Panc1 (cell line): ENCODE measurements at regions not wholly inside any gene's neighbourhood (a gene's known extent, or its start where the extent isn't known, plus 50 kb on each side); places are given as distances from the start of the nearest gene placed in this dataset.

Experiments
- ATAC-seq: fragments of 200-7000 bp; cut with Tn5 transposase; 2 replicates; pipeline ENCODE4 v1.9.1; 2020; ENCODE audit warnings: mild to moderate bottlenecking, moderate library complexity
- BruUV-seq: library from RNA; stranded (reverse); fragments of 400-500 nt; replicated peaks from 2 replicates; lab custom pipeline; 2021; lab: Mats Ljungman, UMichigan
- CTCF ChIA-PET: fragments of 300-600 bp; sonication (Branson Sonifier 250); formaldehyde crosslinking; loops from one replicate; lab custom pipeline; 2022; ENCODE audit warnings: antibody characterized with exemption; lab: Charles Lee
- POLR2A ChIA-PET: fragments of 300-600 bp; sonication (Branson Sonifier 250); formaldehyde crosslinking; loops from one replicate; lab custom pipeline; 2022; ENCODE audit warnings: antibody characterized with exemption; lab: Charles Lee
- DNase-seq: peaks from one replicate; pipeline ENCODE4 v3.0.0-alpha.2; 2010; ENCODE audit warnings: low read depth, low spot score
- H3K27ac ChIP-seq: 2 replicates; pipeline ENCODE4 v1.5.1; 2011; ENCODE audit warnings: mild to moderate bottlenecking, low read length, inconsistent platforms
- H3K27me3 ChIP-seq: fragments of 200-500 bp; sonication (Bioruptor generic); 2 replicates; pipeline ENCODE4 v1.6.0; 2014; ENCODE audit warnings: low read length, inconsistent platforms; ENCODE audit not compliant: control insufficient read depth, insufficient read depth
- H3K36me3 ChIP-seq: fragments of 200-500 bp; sonication (Bioruptor generic); 2 replicates; pipeline ENCODE4 v1.5.1; 2014; ENCODE audit warnings: inconsistent platforms, mild to moderate bottlenecking, low read length, moderate library complexity; ENCODE audit not compliant: control insufficient read depth, insufficient read depth
- H3K4me1 ChIP-seq: 2 replicates; pipeline ENCODE4 v1.5.1; 2011; ENCODE audit warnings: inconsistent platforms, mild to moderate bottlenecking, low read length, moderate library complexity; ENCODE audit not compliant: control insufficient read depth, insufficient read depth
- H3K4me3 ChIP-seq, 2 experiments: 2 replicates each; pipeline ENCODE4 v1.5.1; 2011 to 2012; ENCODE audit warnings: low read depth in 2 of 2, low read length in 2 of 2, mild to moderate bottlenecking in 2 of 2, inconsistent platforms in 1 of 2, moderate library complexity in 1 of 2
- H3K9me3 ChIP-seq: fragments of 200-500 bp; sonication (Bioruptor generic); 2 replicates; pipeline ENCODE4 v1.5.1; 2014; ENCODE audit warnings: low read depth, mild to moderate bottlenecking, inconsistent platforms, low read length, moderate library complexity; ENCODE audit not compliant: control insufficient read depth, insufficient read depth
- POLR2AphosphoS5 ChIP-seq: IDR thresholded peaks from 2 replicates; pipeline ENCODE4 v1.6.1; 2012; ENCODE audit warnings: mild to moderate bottlenecking, low read depth, low read length, moderate library complexity
- SIN3A ChIP-seq: IDR thresholded peaks from 2 replicates; pipeline ENCODE4 v1.6.1; 2012; ENCODE audit warnings: low read depth, mild to moderate bottlenecking, low read length, moderate library complexity, borderline replicate concordance; ENCODE audit not compliant: insufficient read depth
- TCF7L2 ChIP-seq: IDR thresholded peaks from 2 replicates; pipeline ENCODE4 v1.6.1; 2011; ENCODE audit warnings: mild to moderate bottlenecking, low read depth, low read length, inconsistent platforms
- in situ Hi-C: cut with HindIII; loops from 2 replicates; pipeline ENCODE4 v1.10.0; 2016; ENCODE audit warnings: low sequenced_read_pairs, low pct_unique_long_range_greater_than_20kb
- intact Hi-C: fragments of 100-400 bp; cut with micrococcal nuclease; formaldehyde crosslinking; loops from one replicate; pipeline ENCODE4 v1.10.0; 2022; ENCODE audit not compliant: unreplicated experiment
- TF ChIP-seq, protein P1 (sequence below): fragments of 450-650 bp; IDR thresholded peaks from 2 replicates; pipeline ENCODE4 v1.5.1; 2017; ENCODE audit warnings: mild to moderate bottlenecking
- TF ChIP-seq, protein P2 (sequence below), 2 experiments: IDR thresholded peaks; 2 replicates each; pipeline ENCODE4 v1.6.1; 2011 to 2012; ENCODE audit warnings: low read depth in 2 of 2, control low read depth in 1 of 2, low read length in 1 of 2, mild to moderate bottlenecking in 1 of 2, moderate library complexity in 1 of 2; ENCODE audit not compliant: insufficient read depth in 1 of 2

- in situ Hi-C loops (no loop called here), intact Hi-C loops (no loop called here)
- no peak for ATAC-seq
- ChIA-PET CTCF (no interaction called here), POLR2A (no interaction called here)
- H3K9me3 ChIP-seq: no peaks in the 10 kb centered on the region
- TF ChIP-seq TCF7L2 (no peak), SIN3A (no peak), POLR2AphosphoS5 (no peak)
- TF ChIP-seq, protein P1, sequence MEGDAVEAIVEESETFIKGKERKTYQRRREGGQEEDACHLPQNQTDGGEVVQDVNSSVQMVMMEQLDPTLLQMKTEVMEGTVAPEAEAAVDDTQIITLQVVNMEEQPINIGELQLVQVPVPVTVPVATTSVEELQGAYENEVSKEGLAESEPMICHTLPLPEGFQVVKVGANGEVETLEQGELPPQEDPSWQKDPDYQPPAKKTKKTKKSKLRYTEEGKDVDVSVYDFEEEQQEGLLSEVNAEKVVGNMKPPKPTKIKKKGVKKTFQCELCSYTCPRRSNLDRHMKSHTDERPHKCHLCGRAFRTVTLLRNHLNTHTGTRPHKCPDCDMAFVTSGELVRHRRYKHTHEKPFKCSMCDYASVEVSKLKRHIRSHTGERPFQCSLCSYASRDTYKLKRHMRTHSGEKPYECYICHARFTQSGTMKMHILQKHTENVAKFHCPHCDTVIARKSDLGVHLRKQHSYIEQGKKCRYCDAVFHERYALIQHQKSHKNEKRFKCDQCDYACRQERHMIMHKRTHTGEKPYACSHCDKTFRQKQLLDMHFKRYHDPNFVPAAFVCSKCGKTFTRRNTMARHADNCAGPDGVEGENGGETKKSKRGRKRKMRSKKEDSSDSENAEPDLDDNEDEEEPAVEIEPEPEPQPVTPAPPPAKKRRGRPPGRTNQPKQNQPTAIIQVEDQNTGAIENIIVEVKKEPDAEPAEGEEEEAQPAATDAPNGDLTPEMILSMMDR: no peak
- TF ChIP-seq, protein P2, sequence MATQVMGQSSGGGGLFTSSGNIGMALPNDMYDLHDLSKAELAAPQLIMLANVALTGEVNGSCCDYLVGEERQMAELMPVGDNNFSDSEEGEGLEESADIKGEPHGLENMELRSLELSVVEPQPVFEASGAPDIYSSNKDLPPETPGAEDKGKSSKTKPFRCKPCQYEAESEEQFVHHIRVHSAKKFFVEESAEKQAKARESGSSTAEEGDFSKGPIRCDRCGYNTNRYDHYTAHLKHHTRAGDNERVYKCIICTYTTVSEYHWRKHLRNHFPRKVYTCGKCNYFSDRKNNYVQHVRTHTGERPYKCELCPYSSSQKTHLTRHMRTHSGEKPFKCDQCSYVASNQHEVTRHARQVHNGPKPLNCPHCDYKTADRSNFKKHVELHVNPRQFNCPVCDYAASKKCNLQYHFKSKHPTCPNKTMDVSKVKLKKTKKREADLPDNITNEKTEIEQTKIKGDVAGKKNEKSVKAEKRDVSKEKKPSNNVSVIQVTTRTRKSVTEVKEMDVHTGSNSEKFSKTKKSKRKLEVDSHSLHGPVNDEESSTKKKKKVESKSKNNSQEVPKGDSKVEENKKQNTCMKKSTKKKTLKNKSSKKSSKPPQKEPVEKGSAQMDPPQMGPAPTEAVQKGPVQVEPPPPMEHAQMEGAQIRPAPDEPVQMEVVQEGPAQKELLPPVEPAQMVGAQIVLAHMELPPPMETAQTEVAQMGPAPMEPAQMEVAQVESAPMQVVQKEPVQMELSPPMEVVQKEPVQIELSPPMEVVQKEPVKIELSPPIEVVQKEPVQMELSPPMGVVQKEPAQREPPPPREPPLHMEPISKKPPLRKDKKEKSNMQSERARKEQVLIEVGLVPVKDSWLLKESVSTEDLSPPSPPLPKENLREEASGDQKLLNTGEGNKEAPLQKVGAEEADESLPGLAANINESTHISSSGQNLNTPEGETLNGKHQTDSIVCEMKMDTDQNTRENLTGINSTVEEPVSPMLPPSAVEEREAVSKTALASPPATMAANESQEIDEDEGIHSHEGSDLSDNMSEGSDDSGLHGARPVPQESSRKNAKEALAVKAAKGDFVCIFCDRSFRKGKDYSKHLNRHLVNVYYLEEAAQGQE (IDR thresholded peaks at IDR 0.05; ENCODE audit: insufficient read depth in 1 of 2, low read depth in 2 of 2, low read length in 1 of 2): no peak
- no peaks in the 10 kb centered on the region for H3K27me3 ChIP-seq
- BruUV-seq: no TSS peak
- H3K27ac ChIP-seq: no peak overlapping the region
- no peak for DNase-seq
- H3K4me1 ChIP-seq: no peaks in the 10 kb centered on the region
- no peaks in the 10 kb centered on the region for H3K36me3 ChIP-seq
- no peak overlapping the region for H3K4me3 ChIP-seq
Observed at GRCh38 chr14:98059106-98059505, 1212.9 kb downstream of the BCL11B start.

- DNase-seq: no peak
- H3K27me3 ChIP-seq: no peaks in the 10 kb centered on the region
- intact Hi-C loops (no loop called here), in situ Hi-C loops (no loop called here)
- ChIA-PET CTCF (no interaction called here), POLR2A (no interaction called here)
- no TSS peak for BruUV-seq
- H3K4me1 ChIP-seq: no peaks in the 10 kb centered on the region
- no peaks in the 10 kb centered on the region for H3K9me3 ChIP-seq
- H3K27ac ChIP-seq: no peak overlapping the region
- no peaks in the 10 kb centered on the region for H3K36me3 ChIP-seq
- no peak overlapping the region for H3K4me3 ChIP-seq
- no peak for ATAC-seq
- TF ChIP-seq, protein P2 (IDR thresholded peaks at IDR 0.05; ENCODE audit: insufficient read depth in 1 of 2, low read depth in 2 of 2, low read length in 1 of 2): no peak
- TF ChIP-seq, protein P1: no peak
- TF ChIP-seq POLR2AphosphoS5: no peak
- no peak for TF ChIP-seq SIN3A
- TF ChIP-seq TCF7L2: no peak
Observed at GRCh38 chr14:98062083-98062482, 1209.9 kb downstream of the BCL11B start.
